ENCODE measurements at regions not wholly inside any gene's neighbourhood (a gene's known extent, or its start where the extent isn't known, plus 50 kb on each side); places are given as distances from the start of the nearest gene placed in this dataset.

DNA sequence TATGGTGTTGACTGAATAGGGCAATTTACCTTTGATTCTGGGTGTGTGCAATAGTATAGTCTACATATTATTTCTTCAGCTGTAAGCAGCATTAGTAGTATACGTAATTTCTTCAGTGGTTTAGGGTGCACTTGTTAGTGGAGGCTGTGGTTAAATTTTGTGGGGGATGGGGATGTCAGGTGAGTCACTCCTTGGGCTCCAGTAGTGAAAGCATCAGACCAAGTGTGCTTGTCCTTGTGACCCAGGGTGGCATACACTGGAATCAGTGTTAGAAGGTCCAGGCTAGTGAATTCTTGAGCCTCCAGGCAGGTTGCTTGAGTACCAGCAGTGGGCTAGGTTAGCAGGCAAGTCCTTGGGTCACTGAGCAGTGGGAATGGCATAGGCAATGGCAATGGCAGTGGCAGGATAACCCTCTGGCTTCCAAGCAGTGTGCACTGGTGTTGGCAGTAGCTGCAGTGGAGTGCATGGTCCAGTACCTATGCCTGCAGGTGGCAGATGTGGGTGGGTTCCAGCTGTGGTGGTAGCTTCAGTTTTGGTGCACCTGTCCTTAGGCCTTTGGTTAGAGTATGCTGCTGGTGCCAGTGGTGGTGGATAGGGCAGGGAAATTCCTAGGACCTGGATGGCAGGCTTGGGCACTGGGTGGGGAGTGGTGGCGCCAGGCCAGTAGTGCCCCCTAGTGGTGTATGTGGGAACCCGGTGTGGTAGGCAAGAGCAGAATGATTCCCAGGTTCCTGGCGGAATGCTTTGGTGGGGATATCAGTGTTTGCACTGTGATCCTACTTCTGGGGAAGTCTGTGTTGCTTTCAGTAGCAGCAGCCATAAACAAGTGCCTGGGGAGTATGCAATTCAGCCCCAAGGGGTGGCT, 531.0 kb downstream of the SMARCA1 start (continued):
- no peak for TF ChIP-seq PBX3 (IDR thresholded peaks at IDR 0.05)
- no peak for TF ChIP-seq FOSB (CRISPR knock-in tag; IDR thresholded peaks at IDR 0.05)

DNA sequence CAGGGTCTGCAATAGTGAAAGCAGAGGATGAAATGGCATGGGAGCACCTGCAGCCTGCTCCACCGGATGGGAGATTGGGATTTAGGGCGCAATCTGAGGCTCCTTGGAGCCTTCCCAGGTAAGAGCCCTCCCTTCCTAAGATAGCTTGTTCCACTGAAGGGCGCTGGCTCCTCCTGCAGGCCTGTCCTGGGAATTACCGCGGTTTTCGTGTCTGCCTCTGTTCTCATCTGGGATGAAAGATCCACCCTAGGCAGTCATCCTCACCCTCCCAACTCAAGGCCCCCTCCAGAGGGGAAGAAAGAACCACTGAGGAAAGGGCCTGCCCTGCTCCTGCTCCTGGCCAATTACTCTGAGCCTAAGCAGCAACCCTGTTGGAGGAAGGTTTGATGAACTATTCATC, 547.5 kb downstream of the SMARCA1 start:
- 8% methylated on average over 2 of the region's 6 CpGs for WGBS (ENCODE audit: missing lambda C conversion rate)
- ATAC-seq (peak; percentile 62 to 93; a peak in 5 of 6 replicates), FAIRE-seq (no peak)

GRCh38 chrX:128973033-128973432, 550.3 kb downstream of the SMARCA1 start:
- no peaks in the 10 kb centered on the region for H3K9me3 ChIP-seq
- ChIA-PET POLR2A (no interaction called here), CTCF (no interaction called here)
- FAIRE-seq (no peak), ATAC-seq (no peak), DNase-seq (ENCODE audit: low read depth in 1 of 2, low spot score in 1 of 2) (no peak)
- no peaks in the 10 kb centered on the region for H3K4me1 ChIP-seq
- no peak overlapping the region for H3K4me3 ChIP-seq
- no peak overlapping the region for H3K4me2 ChIP-seq
- no peak overlapping the region for H3K27ac ChIP-seq
- TF ChIP-seq NR3C1 (IDR thresholded peaks at IDR 0.05) = no peak
- TF ChIP-seq, protein P1, sequence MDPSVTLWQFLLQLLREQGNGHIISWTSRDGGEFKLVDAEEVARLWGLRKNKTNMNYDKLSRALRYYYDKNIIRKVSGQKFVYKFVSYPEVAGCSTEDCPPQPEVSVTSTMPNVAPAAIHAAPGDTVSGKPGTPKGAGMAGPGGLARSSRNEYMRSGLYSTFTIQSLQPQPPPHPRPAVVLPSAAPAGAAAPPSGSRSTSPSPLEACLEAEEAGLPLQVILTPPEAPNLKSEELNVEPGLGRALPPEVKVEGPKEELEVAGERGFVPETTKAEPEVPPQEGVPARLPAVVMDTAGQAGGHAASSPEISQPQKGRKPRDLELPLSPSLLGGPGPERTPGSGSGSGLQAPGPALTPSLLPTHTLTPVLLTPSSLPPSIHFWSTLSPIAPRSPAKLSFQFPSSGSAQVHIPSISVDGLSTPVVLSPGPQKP (IDR thresholded peaks at IDR 0.05; ENCODE audit: low read depth, low read length) = no peak
- TF ChIP-seq POLR2A (IDR thresholded peaks at IDR 0.05; ENCODE audit: low read length) = no peak
- WGBS (ENCODE audit: missing lambda C conversion rate) = 36% methylated on average over 3 of the region's 3 CpGs

More for the DNA sequence above, 547.5 kb downstream of the SMARCA1 start:
- Histone ChIP-seq H3K4me1 (no peaks in the 10 kb centered on the region), H3K4me3 (no peak overlapping the region), H3K9me3 (no peaks in the 10 kb centered on the region), H3K27ac (no peak overlapping the region), H3K4me2 (no peak overlapping the region)
- TF ChIP-seq RAD21 (conservative IDR thresholded peaks at IDR 0.05 in 1 of 2, IDR thresholded peaks at IDR 0.05 in 1 of 2) (peak; percentile 73 to 78), RCOR1 (IDR thresholded peaks at IDR 0.05; ENCODE audit: low read depth, low read length) (no peak), CTCF (IDR thresholded peaks at IDR 0.05) (peak; percentile 56), NPAS2 (CRISPR knock-in tag; IDR thresholded peaks at IDR 0.05; ENCODE audit: borderline replicate concordance) (no peak), SMC3 (IDR thresholded peaks at IDR 0.05) (peak; percentile 53), CBX2 (IDR thresholded peaks at IDR 0.05; ENCODE audit: borderline replicate concordance, low read depth) (no peak), MYC (IDR thresholded peaks at IDR 0.05; ENCODE audit: borderline replicate concordance, low read length) (no peak)
- peak; percentile 17 to 23 for DNase-seq (ENCODE audit: low read depth in 1 of 2, low spot score in 1 of 2)
- ChIA-PET POLR2A (no interaction called here), CTCF (interaction anchor here (1.0 to 1.4 kb wide), 3 partner anchors 9 to 343 kb away, joined by 3 read pairs; no protein-coding TSS in a partner anchor)

DNA sequence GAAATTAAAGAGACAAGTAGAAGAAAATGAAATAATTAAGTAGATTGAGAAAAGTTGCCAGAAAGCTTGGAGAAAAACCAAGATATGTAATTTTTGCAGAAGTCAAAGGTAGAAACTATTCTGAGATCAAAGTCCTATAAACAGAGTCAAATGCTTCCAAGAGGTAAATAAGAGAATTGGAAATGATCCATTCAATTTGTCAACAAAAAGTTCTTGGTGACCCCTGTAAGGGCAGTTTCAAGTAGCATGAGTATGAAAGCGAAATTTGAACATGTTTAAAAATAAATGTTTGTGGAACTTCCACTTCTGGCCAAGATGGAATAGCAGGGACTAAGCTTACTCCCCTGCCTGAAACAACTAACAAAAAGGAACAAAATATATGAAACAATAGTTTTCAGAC, 562.0 kb downstream of the SMARCA1 start:
- H3K4me1 ChIP-seq = no peaks in the 10 kb centered on the region
- no peak overlapping the region for H3K4me3 ChIP-seq
- H3K4me2 ChIP-seq = no peak overlapping the region
- DNase-seq (ENCODE audit: low read depth in 1 of 2, low spot score in 1 of 2) (no peak), ATAC-seq (no peak), FAIRE-seq (peak; percentile 23)
- ChIA-PET POLR2A (no interaction called here), CTCF (no interaction called here)
- H3K27ac ChIP-seq = no peak overlapping the region
- WGBS (ENCODE audit: missing lambda C conversion rate) = 5% methylated on average over 1 of the region's 1 CpG
- no peak for TF ChIP-seq RCOR1 (IDR thresholded peaks at IDR 0.05; ENCODE audit: low read depth, low read length)
- no peak for TF ChIP-seq FOSB (CRISPR knock-in tag; IDR thresholded peaks at IDR 0.05)
- TF ChIP-seq ESRRA (IDR thresholded peaks at IDR 0.05; ENCODE audit: borderline replicate concordance, low read length) = no peak
- TF ChIP-seq HOXB13 (CRISPR knock-in tag; IDR thresholded peaks at IDR 0.05; ENCODE audit: low read depth) = no peak
- TF ChIP-seq NPAS2 (CRISPR knock-in tag; IDR thresholded peaks at IDR 0.05; ENCODE audit: borderline replicate concordance) = no peak
- TF ChIP-seq TP53 (CRISPR knock-in tag; IDR thresholded peaks at IDR 0.05) = no peak
- no peaks in the 10 kb centered on the region for H3K9me3 ChIP-seq

Data from A549 (cell line).